K562 (cell line): ENCODE measurements at regions not wholly inside any gene's neighbourhood (a gene's known extent, or its start where the extent isn't known, plus 50 kb on each side); places are given as distances from the start of the nearest gene placed in this dataset.

Experiments
- ATAC-seq: fragments of 200-7000 bp; cut with Tn5 transposase; 3 replicates; pipeline ENCODE4 v1.9.1; 2020; ENCODE audit warnings: moderate library complexity
- BruUV-seq: library from RNA; stranded (reverse); fragments of 400-500 nt; replicated peaks from 2 replicates; lab custom pipeline; 2021; lab: Mats Ljungman, UMichigan
- CTCF ChIA-PET: fragments of 300-600 bp; formaldehyde crosslinking; extraction: SDS; loops from one replicate; lab custom pipeline; 2021; ENCODE audit warnings: low intra/inter-chr PET ratio; lab: Yijun Ruan, JAX
- POLR2A ChIA-PET: fragments of 300-600, 350-650 bp; sonication (Branson Sonifier 250); formaldehyde crosslinking; extraction: SDS; loops from one replicate; lab custom pipeline; 2021; ENCODE audit warnings: antibody characterized with exemption, inconsistent platforms; lab: Yijun Ruan, JAX
- DNase-seq, 4 experiments: peaks; one replicate each; pipeline versions ENCODE4 v3.0.0 to v3.0.0-alpha.2; 2011 to 2018; ENCODE audit warnings: low spot score in 3 of 4, mixed read lengths in 3 of 4; ENCODE audit errors: extremely low read depth in 1 of 4
- FAIRE-seq: peaks from 2 replicates; lab custom pipeline; 2011; peaks lifted over from hg19 to GRCh38; lab: Jason Lieb, UNC
- H2AFZ ChIP-seq: 2 replicates; pipeline ENCODE4 v1.6.0; 2011; ENCODE audit warnings: low read depth, low read length, control low read depth, inconsistent platforms
- H3K27ac ChIP-seq: fragments of 200-600 bp; 3 replicates; pipeline ENCODE4 v1.8.0; 2011; ENCODE audit warnings: low read depth, mild to moderate bottlenecking, control low read depth, inconsistent platforms, low read length, moderate library complexity, mixed read lengths; ENCODE audit errors: extremely low read depth
- H3K27me3 ChIP-seq, 2 experiments: fragments of 300-600 bp in 1 of 2; 2 replicates in 1 of 2; 3 replicates in 1 of 2; pipeline versions ENCODE4 v1.6.0 to v1.8.0; 2011; ENCODE audit warnings: inconsistent platforms in 2 of 2, low read length in 2 of 2, mild to moderate bottlenecking in 1 of 2, mixed read lengths in 1 of 2, moderate library complexity in 1 of 2; ENCODE audit not compliant: control insufficient read depth in 2 of 2, insufficient read depth in 2 of 2
- H3K36me3 ChIP-seq: fragments of 300-600 bp; 3 replicates; pipeline ENCODE4 v1.8.0; 2011; ENCODE audit warnings: mild to moderate bottlenecking, low read length, inconsistent platforms; ENCODE audit not compliant: control insufficient read depth, insufficient read depth
- H3K4me1 ChIP-seq, 2 experiments: fragments of 200-600 bp in 1 of 2; replicated peaks in 1 of 2; 2 replicates in 1 of 2; 3 replicates in 1 of 2; pipeline versions ENCODE4 v1.5.1 to v1.8.0; 2011; ENCODE audit warnings: inconsistent platforms in 2 of 2, low read length in 2 of 2, mild to moderate bottlenecking in 1 of 2, mixed read lengths in 1 of 2, moderate library complexity in 1 of 2; ENCODE audit not compliant: control insufficient read depth in 2 of 2, insufficient read depth in 2 of 2
- H3K4me2 ChIP-seq: 2 replicates; pipeline ENCODE4 v1.6.1; 2011; ENCODE audit warnings: low read length, control low read depth, inconsistent platforms, mixed read lengths; ENCODE audit not compliant: insufficient read depth
- H3K4me3 ChIP-seq: fragments of 200-600 bp; sonication (generic), shearing (Covaris generic); 2 replicates; pipeline ENCODE4 v1.5.1; 2016; ENCODE audit warnings: control low read depth, inconsistent platforms
- H3K79me2 ChIP-seq: fragments of 200-600 bp; 3 replicates; pipeline ENCODE4 v1.8.0; 2011; ENCODE audit warnings: low read length, inconsistent platforms; ENCODE audit not compliant: control insufficient read depth, insufficient read depth
- H3K9ac ChIP-seq, 2 experiments: 2 replicates each; pipeline versions ENCODE4 v1.6.0 to v1.6.1; 2011; ENCODE audit warnings: low read depth in 2 of 2, low read length in 2 of 2, control low read depth in 1 of 2, inconsistent platforms in 1 of 2, mild to moderate bottlenecking in 1 of 2, mixed read lengths in 1 of 2; ENCODE audit not compliant: insufficient read depth in 1 of 2
- H3K9me1 ChIP-seq: one replicate; pipeline ENCODE4 v1.6.0; 2011; ENCODE audit warnings: inconsistent platforms, mild to moderate bottlenecking, low read length, moderate library complexity; ENCODE audit not compliant: control insufficient read depth, insufficient read depth
- H3K9me3 ChIP-seq: replicated peaks from 2 replicates; pipeline ENCODE4 v1.5.1; 2011; ENCODE audit warnings: low read depth, low read length, inconsistent platforms; ENCODE audit not compliant: control insufficient read depth, insufficient read depth
- H4K20me1 ChIP-seq: replicated peaks from 2 replicates; pipeline ENCODE4 v1.6.1; 2011; ENCODE audit warnings: low read length, inconsistent platforms, mixed read lengths; ENCODE audit not compliant: control insufficient read depth, insufficient read depth
- CBFA2T3 ChIP-seq: fragments of 450-650 bp; IDR thresholded peaks from 2 replicates; pipeline ENCODE4 v1.6.1; 2017
- EWSR1 ChIP-seq: fragments of 450-650 bp; IDR thresholded peaks from 2 replicates; pipeline ENCODE4 v1.6.1; 2018; ENCODE audit warnings: borderline replicate concordance, mild to moderate bottlenecking, low read depth, moderate library complexity; ENCODE audit not compliant: partially characterized antibody
- FOSL1 ChIP-seq: fragments of 200-800 bp; sonication (Bioruptor generic); conservative IDR thresholded peaks from 2 replicates; pipeline ENCODE4 v1.6.1; 2016; ENCODE audit warnings: missing genetic modification characterization, missing compliant biosample characterization
- NCOA2 ChIP-seq, 2 experiments: fragments of 450-650 bp; IDR thresholded peaks; 2 replicates each; pipeline ENCODE4 v1.6.1; 2018; ENCODE audit warnings: mild to moderate bottlenecking in 2 of 2, moderate library complexity in 1 of 2; ENCODE audit not compliant: partially characterized antibody in 2 of 2
- PHB ChIP-seq: fragments of 250-450 bp; sonication (Bioruptor Pico); IDR thresholded peaks from 2 replicates; pipeline ENCODE4 v1.5.0; 2021
- PRPF4 ChIP-seq: fragments of 200-400 bp; formaldehyde crosslinking; IDR thresholded peaks from one replicate; pipeline ENCODE4 v1.6.1; 2017; ENCODE audit warnings: low read length, low read depth, mild to moderate bottlenecking; ENCODE audit not compliant: insufficient read depth, poor library complexity, severe bottlenecking
- RAD21 ChIP-seq, 2 experiments: fragments of 250-450 bp in 1 of 2; fragments of 450-650 bp in 1 of 2; sonication (Bioruptor Pico) in 1 of 2; formaldehyde crosslinking in 1 of 2; IDR thresholded peaks in 1 of 2; conservative IDR thresholded peaks in 1 of 2; 2 replicates each; pipeline versions ENCODE4 v1.4.0 to v1.8.0; 2020 to 2022; ENCODE audit warnings: mild to moderate bottlenecking in 2 of 2, moderate library complexity in 1 of 2
- SMARCA4 ChIP-seq: fragments of 450-650 bp; IDR thresholded peaks from 2 replicates; pipeline ENCODE4 v1.6.1; 2016
- TAF7 ChIP-seq: fragments of 450-650 bp; IDR thresholded peaks from 2 replicates; pipeline ENCODE4 v1.6.1; 2016; ENCODE audit warnings: missing genetic modification characterization, missing compliant biosample characterization
- TARDBP ChIP-seq: fragments of 450-650 bp; IDR thresholded peaks from 2 replicates; pipeline ENCODE4 v1.6.1; 2016
- TCF3 ChIP-seq: sonication (generic); formaldehyde crosslinking; IDR thresholded peaks from 2 replicates; pipeline ENCODE4 v1.4.0; 2020; ENCODE audit warnings: mild to moderate bottlenecking, missing genetic modification reagents
- YBX1 ChIP-seq: fragments of 450-650 bp; IDR thresholded peaks from 2 replicates; pipeline ENCODE4 v1.7.1; 2016; ENCODE audit warnings: mild to moderate bottlenecking
- ZFPM2 ChIP-seq: fragments of 250-450 bp; sonication (Bioruptor Pico); IDR thresholded peaks from 2 replicates; pipeline ENCODE4 v1.5.1; 2022; ENCODE audit warnings: mild to moderate bottlenecking
- WGBS: fragments of 100-300 bp; shearing (Covaris generic); methylation state at CpG from one replicate; pipeline ENCODE4 v1.1.6; 2016; ENCODE audit warnings: low coverage, mixed read lengths; ENCODE audit not compliant: insufficient coverage; ENCODE audit errors: missing lambda C conversion rate; 5-methylcytosine and 5-hydroxymethylcytosine counted together
- in situ Hi-C: fragments of 300-500 bp; cut with MboI; formaldehyde crosslinking; loops from 4 replicates; pipeline ENCODE4 v1.15.0; 2018; ENCODE audit warnings: inconsistent platforms, mixed read lengths
- intact Hi-C: fragments of 100-400 bp; cut with micrococcal nuclease; formaldehyde crosslinking; loops from 2 replicates; pipeline ENCODE4 v1.14.2; 2022
- TF ChIP-seq, protein P1 (sequence below): fragments of 450-650 bp; conservative IDR thresholded peaks from 2 replicates; pipeline ENCODE4 v1.6.1; 2016; ENCODE audit warnings: missing genetic modification characterization, low read depth, mild to moderate bottlenecking, missing compliant biosample characterization, moderate library complexity
- TF ChIP-seq, protein P2 (sequence below): IDR thresholded peaks from 3 replicates; pipeline ENCODE4 v1.6.1; 2011; ENCODE audit warnings: borderline replicate concordance, mild to moderate bottlenecking; ENCODE audit not compliant: insufficient read length, insufficient read depth

DNA sequence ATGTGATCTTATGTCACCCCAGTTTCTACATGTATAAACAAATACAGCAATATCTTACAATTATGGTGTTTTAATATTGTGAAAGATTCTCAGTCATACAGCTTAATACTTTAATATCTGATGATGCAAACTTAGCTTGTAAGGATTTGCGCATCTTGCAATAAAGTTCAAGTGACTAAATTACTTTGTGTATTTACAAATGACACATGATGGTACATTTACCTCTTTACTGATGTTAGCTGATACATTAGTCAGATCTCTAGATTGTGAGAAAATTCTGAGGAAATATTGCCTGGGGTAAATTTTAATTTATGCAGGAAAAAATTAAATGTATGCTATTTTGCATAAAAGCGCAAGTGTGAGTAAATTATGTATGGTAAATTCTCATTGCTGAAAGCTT, 418.8 kb upstream of the MMS22L start:
- no peaks in the 10 kb centered on the region for H3K4me1 ChIP-seq
- no peaks in the 10 kb centered on the region for H3K27me3 ChIP-seq
- intact Hi-C loops (no loop called here), in situ Hi-C loops (no loop called here)
- FAIRE-seq (no peak), DNase-seq (no peak), ATAC-seq (no peak)
- H3K79me2 ChIP-seq, result no peaks in the 10 kb centered on the region
- ChIA-PET CTCF (no interaction called here), POLR2A (no interaction called here)
- no peak overlapping the region for H2AFZ ChIP-seq
- no peaks in the 10 kb centered on the region for H3K9me1 ChIP-seq
- H3K36me3 ChIP-seq, result no peaks in the 10 kb centered on the region
- no peak overlapping the region for H3K9ac ChIP-seq
- no peak overlapping the region for H3K4me2 ChIP-seq
- H3K4me3 ChIP-seq, result no peak overlapping the region
- H4K20me1 ChIP-seq, result no peaks in the 10 kb centered on the region
- TF ChIP-seq, protein P1, sequence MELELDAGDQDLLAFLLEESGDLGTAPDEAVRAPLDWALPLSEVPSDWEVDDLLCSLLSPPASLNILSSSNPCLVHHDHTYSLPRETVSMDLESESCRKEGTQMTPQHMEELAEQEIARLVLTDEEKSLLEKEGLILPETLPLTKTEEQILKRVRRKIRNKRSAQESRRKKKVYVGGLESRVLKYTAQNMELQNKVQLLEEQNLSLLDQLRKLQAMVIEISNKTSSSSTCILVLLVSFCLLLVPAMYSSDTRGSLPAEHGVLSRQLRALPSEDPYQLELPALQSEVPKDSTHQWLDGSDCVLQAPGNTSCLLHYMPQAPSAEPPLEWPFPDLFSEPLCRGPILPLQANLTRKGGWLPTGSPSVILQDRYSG (tag), result no peak
- no peak for TF ChIP-seq ZFPM2 (CRISPR knock-in tag)
- no peak overlapping the region for H3K27ac ChIP-seq
- no TSS peak for BruUV-seq
- H3K9me3 ChIP-seq, result no peaks in the 10 kb centered on the region
- 32% methylated on average over 2 of the region's 2 CpGs for WGBS

DNA sequence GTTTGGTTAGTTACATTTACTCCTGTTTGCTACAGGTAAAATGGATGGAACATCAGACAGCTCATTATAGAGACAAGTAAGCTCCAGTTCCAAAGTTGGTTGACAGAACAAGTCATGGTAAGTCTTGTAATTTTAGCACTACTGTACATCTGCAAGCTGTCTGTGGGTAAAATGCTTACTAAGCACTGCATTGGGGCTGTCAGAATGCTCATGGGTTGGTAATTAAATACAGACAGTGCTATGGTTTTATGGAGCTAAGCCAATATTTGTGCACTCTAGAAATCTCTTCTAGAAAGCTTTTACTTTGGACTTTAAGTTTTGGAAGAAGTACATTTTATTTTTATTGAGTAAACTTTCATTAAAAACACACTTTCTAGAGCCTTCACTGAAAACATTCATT, 419.2 kb upstream of the MMS22L start:
- intact Hi-C loops, result no loop called here
- Histone ChIP-seq H3K79me2 (no peaks in the 10 kb centered on the region), H3K27ac (no peak overlapping the region), H3K4me3 (no peak overlapping the region), H3K9ac (no peak overlapping the region), H3K9me1 (no peaks in the 10 kb centered on the region), H2AFZ (no peak overlapping the region), H3K36me3 (no peaks in the 10 kb centered on the region), H3K27me3 (no peaks in the 10 kb centered on the region), H3K9me3 (no peaks in the 10 kb centered on the region), H4K20me1 (no peaks in the 10 kb centered on the region), H3K4me1 (no peaks in the 10 kb centered on the region), H3K4me2 (no peak overlapping the region)
- no peak for ATAC-seq
- CTCF ChIA-PET, result no interaction called here
- POLR2A ChIA-PET, result no interaction called here
- no peak for FAIRE-seq
- no peak for DNase-seq
- no TSS peak for BruUV-seq
- in situ Hi-C loops, result no loop called here
- TF ChIP-seq TCF3 (CRISPR knock-in tag) (no peak), PHB (CRISPR knock-in tag) (no peak), FOSL1 (no peak), RAD21 (CRISPR knock-in tag; conservative IDR thresholded peaks at IDR 0.05 in 1 of 2, IDR thresholded peaks at IDR 0.05 in 1 of 2) (no peak), TAF7 (tag) (no peak), SMARCA4 (no peak), EWSR1 (no peak), CBFA2T3 (no peak), NCOA2 (IDR thresholded peaks at IDR 0.05; ENCODE audit: partially characterized antibody in 2 of 2) (no peak), YBX1 (no peak), PRPF4 (no peak), TARDBP (no peak)
- TF ChIP-seq, protein P2, sequence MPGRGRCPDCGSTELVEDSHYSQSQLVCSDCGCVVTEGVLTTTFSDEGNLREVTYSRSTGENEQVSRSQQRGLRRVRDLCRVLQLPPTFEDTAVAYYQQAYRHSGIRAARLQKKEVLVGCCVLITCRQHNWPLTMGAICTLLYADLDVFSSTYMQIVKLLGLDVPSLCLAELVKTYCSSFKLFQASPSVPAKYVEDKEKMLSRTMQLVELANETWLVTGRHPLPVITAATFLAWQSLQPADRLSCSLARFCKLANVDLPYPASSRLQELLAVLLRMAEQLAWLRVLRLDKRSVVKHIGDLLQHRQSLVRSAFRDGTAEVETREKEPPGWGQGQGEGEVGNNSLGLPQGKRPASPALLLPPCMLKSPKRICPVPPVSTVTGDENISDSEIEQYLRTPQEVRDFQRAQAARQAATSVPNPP, result no peak
